Smooth muscle cell (in vitro differentiated cells): ENCODE measurements at regions not wholly inside any gene's neighbourhood (a gene's known extent, or its start where the extent isn't known, plus 50 kb on each side); places are given as distances from the start of the nearest gene placed in this dataset.
"Not testable (repeated sequence)": the region's sequence is repeated elsewhere in the genome, so short reads cannot be mapped to it uniquely, and the experiment has no call there.

Experiments used
- DNase-seq: peaks from one replicate; lab custom pipeline; 2025; ENCODE audit not compliant: unreplicated experiment; lab: John Stamatoyannopoulos, UW
- H2AFZ ChIP-seq: fragments of 200-600 bp; sonication (generic); 2 replicates; pipeline ENCODE4 v1.6.0; 2016; ENCODE audit warnings: antibody characterized with exemption, low read depth, mild to moderate bottlenecking
- H3F3A ChIP-seq: fragments of 200-600 bp; sonication (generic); 2 replicates; pipeline ENCODE4 v1.6.0; 2017; ENCODE audit warnings: antibody characterized with exemption, low read depth
- H3K27ac ChIP-seq: fragments of 200-600 bp; sonication (generic); 2 replicates; pipeline ENCODE4 v1.5.1; 2016; ENCODE audit warnings: low read depth, mild to moderate bottlenecking
- H3K27me3 ChIP-seq: fragments of 200-600 bp; sonication (generic); 2 replicates; pipeline ENCODE4 v1.6.1; 2016; ENCODE audit warnings: low read depth, mild to moderate bottlenecking
- H3K36me3 ChIP-seq: fragments of 200-600 bp; sonication (generic); 2 replicates; pipeline ENCODE4 v1.5.1; 2016; ENCODE audit warnings: low read depth
- H3K4me1 ChIP-seq: fragments of 200-600 bp; sonication (generic); 2 replicates; pipeline ENCODE4 v1.5.1; 2016; ENCODE audit warnings: low read depth
- H3K4me2 ChIP-seq: fragments of 200-600 bp; sonication (generic); 2 replicates; pipeline ENCODE4 v1.6.0; 2016; ENCODE audit warnings: mild to moderate bottlenecking
- H3K4me3 ChIP-seq: fragments of 200-600 bp; sonication (generic); 2 replicates; pipeline ENCODE4 v1.5.1; 2016; ENCODE audit warnings: mild to moderate bottlenecking
- H3K79me2 ChIP-seq: fragments of 200-600 bp; sonication (generic); 2 replicates; pipeline ENCODE4 v1.6.0; 2016; ENCODE audit warnings: low read depth, mild to moderate bottlenecking
- H3K9ac ChIP-seq: fragments of 200-600 bp; sonication (generic); 2 replicates; pipeline ENCODE4 v1.6.0; 2016; ENCODE audit warnings: low read depth
- H3K9me3 ChIP-seq: fragments of 200-600 bp; sonication (generic); replicated peaks from 2 replicates; pipeline ENCODE4 v1.5.1; 2016; ENCODE audit warnings: low read depth
- H4K20me1 ChIP-seq: fragments of 200-600 bp; sonication (generic); 2 replicates; pipeline ENCODE4 v1.6.0; 2016; ENCODE audit warnings: low read depth
- CTCF ChIP-seq: fragments of 200-600 bp; sonication (generic); IDR thresholded peaks from 2 replicates; pipeline ENCODE4 v1.5.1; 2017; ENCODE audit warnings: borderline replicate concordance, mild to moderate bottlenecking, antibody characterized with exemption; ENCODE audit not compliant: insufficient read depth, poor library complexity, severe bottlenecking
- WGBS: methylation state at CpG from one replicate; pipeline ENCODE4 v1.1.7; 2016; ENCODE audit warnings: low lambda C conversion rate; 5-methylcytosine and 5-hydroxymethylcytosine counted together

DNA sequence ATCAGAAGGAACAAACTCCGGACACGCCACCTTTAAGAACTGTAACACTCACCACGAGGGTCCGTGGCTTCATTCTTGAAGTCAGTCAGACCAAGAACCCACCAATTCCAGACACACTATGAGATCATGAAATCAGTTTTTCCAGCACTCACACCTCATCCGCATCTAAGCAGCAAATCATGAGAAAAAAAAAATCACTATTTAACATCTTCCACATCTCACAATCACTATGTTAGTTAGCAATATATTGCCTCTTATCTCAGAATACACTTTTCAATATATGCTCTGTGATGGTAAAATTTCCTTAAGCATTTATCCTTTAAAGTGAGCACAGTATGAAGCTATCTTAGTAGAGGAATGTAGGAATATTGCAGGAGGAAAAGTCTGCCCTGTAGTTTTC, 328.7 kb downstream of the FAM181B start:
- no peak overlapping the region for H3K9ac ChIP-seq
- H2AFZ ChIP-seq, result no peak overlapping the region
- 75% methylated on average over 5 of the region's 5 CpGs for WGBS
- no peaks in the 10 kb centered on the region for H3K27me3 ChIP-seq
- DNase-seq, result no peak
- no peaks in the 10 kb centered on the region for H4K20me1 ChIP-seq
- peaks cover 10% of the 10 kb centered on the region for H3F3A ChIP-seq
- no peaks in the 10 kb centered on the region for H3K79me2 ChIP-seq
- H3K36me3 ChIP-seq, result no peaks in the 10 kb centered on the region
- H3K4me2 ChIP-seq, result peak overlapping the region; percentile 35
- no peak for TF ChIP-seq CTCF
- no peak overlapping the region for H3K4me3 ChIP-seq
- H3K27ac ChIP-seq, result no peak overlapping the region
- peaks cover 7% of the 10 kb centered on the region for H3K4me1 ChIP-seq
- H3K9me3 ChIP-seq, result no peaks in the 10 kb centered on the region

- no peak overlapping the region for H3K4me3 ChIP-seq
- peaks cover 7% of the 10 kb centered on the region for H3K4me1 ChIP-seq
- peaks cover 15% of the 10 kb centered on the region for H3F3A ChIP-seq
- no peak for DNase-seq
- H3K27me3 ChIP-seq, result no peaks in the 10 kb centered on the region
- H3K27ac ChIP-seq, result no peak overlapping the region
- H3K36me3 ChIP-seq, result no peaks in the 10 kb centered on the region
- no peaks in the 10 kb centered on the region for H4K20me1 ChIP-seq
- H2AFZ ChIP-seq, result no peak overlapping the region
- no peaks in the 10 kb centered on the region for H3K9me3 ChIP-seq
- H3K4me2 ChIP-seq, result no peak overlapping the region
- no peak for TF ChIP-seq CTCF
- H3K79me2 ChIP-seq, result no peaks in the 10 kb centered on the region
- H3K9ac ChIP-seq, result no peak overlapping the region
- WGBS, result 97% methylated on average over 37 of the region's 49 CpGs
Measured at GRCh38 chr11:82403640-82404305, 329.9 kb downstream of the FAM181B start.

DNA sequence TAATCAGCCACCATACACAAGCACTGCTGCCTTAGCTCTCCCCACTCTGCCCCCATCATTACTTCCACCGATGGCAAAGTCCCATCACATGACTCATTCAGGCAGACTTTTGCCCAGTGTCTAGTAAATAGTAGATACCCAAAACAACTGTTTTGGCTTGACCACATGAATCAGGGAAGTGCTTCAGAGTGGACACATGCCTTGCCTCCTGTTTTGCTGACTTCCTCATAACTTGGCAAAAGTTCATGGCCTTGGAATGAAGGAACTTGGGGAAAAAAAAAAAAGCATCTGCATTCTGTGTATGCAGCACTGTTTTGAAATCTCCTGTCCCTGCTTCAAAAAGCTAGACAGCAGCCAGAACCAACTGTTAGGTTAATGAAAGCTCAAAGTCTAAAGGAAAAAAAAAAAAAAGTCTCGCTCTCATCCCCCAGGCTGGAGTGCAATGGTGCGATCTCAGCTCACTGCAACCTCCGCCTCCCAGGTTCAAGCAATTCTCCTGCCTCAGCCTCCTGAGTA, 335.3 kb downstream of the FAM181B start:
- 54% methylated on average over 4 of the region's 4 CpGs for WGBS
- no peak for DNase-seq
- no peak overlapping the region for H3K27ac ChIP-seq

DNA sequence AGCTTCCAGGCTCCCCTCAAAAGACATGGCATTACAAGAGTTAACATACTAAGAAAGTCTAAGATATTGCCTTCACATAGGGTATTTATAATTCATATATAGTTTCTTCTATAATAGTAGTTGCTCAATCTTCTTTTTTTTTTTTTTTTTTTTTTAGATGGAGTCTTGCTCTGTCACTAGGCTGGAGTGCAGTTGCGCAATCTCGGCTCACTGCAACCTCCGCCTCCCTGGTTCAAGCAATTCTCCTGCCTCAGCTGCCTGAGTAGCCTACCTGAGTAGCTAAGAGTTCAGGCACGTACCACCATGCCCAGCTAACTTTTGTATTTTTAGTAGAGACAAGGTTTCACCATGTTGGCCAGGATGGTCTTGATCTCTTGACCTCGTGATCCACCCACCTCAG, 337.0 kb downstream of the FAM181B start:
- not testable (repeated sequence) for H3K4me3 ChIP-seq, H3K79me2 ChIP-seq, H3K36me3 ChIP-seq, DNase-seq, H3K27me3 ChIP-seq, H3K27ac ChIP-seq, H2AFZ ChIP-seq, H3K9ac ChIP-seq, H3K9me3 ChIP-seq, H4K20me1 ChIP-seq, H3K4me2 ChIP-seq, H3K4me1 ChIP-seq
- WGBS, result 95% methylated on average over 5 of the region's 5 CpGs
- peaks cover 15% of the 10 kb centered on the region for H3F3A ChIP-seq

More for the DNA sequence above, 335.3 kb downstream of the FAM181B start:
- H3K27me3 ChIP-seq, result no peaks in the 10 kb centered on the region
- no peaks in the 10 kb centered on the region for H3K79me2 ChIP-seq
- H3K9ac ChIP-seq, result no peak overlapping the region
- no peaks in the 10 kb centered on the region for H3K9me3 ChIP-seq
- no peak overlapping the region for H3K4me3 ChIP-seq
- H3K36me3 ChIP-seq, result no peaks in the 10 kb centered on the region
- TF ChIP-seq CTCF, result no peak
- H3K4me1 ChIP-seq, result no peaks in the 10 kb centered on the region
- H2AFZ ChIP-seq, result no peak overlapping the region
- peaks cover 15% of the 10 kb centered on the region for H3F3A ChIP-seq
- H3K4me2 ChIP-seq, result peak overlapping the region; percentile 31
- H4K20me1 ChIP-seq, result no peaks in the 10 kb centered on the region
